Esophagus squamous epithelium (tissue), 5 donors: ENCODE measurements at regions not wholly inside any gene's neighbourhood (a gene's known extent, or its start where the extent isn't known, plus 50 kb on each side); places are given as distances from the start of the nearest gene placed in this dataset.
"Not testable (repeated sequence)": the region's sequence is repeated elsewhere in the genome, so short reads cannot be mapped to it uniquely, and the experiment has no call there.

Experiments
- DNase-seq: peaks from one replicate; lab custom pipeline; 2025; lab: John Stamatoyannopoulos, UW
- H3K27ac ChIP-seq, 4 donors: fragments of 200-600 bp; sonication (generic); one replicate each; pipeline ENCODE4 v1.5.1; 2016 to 2019; ENCODE audit warnings: mild to moderate bottlenecking in 1 of 4
- H3K27me3 ChIP-seq, 4 donors: fragments of 200-600 bp; sonication (generic); 1 replicate in 3 of 4; 2 replicates in 1 of 4; pipeline versions ENCODE4 v1.5.1 to v1.6.0; 2017 to 2021; ENCODE audit warnings: antibody characterized with exemption in 1 of 4
- H3K36me3 ChIP-seq, 3 donors: fragments of 200-600 bp; sonication (generic); one replicate each; pipeline ENCODE4 v1.5.1; 2016 to 2019
- H3K4me1 ChIP-seq, 3 donors: fragments of 200-600 bp; sonication (generic); one replicate each; pipeline ENCODE4 v1.5.1; 2017 to 2019
- H3K4me3 ChIP-seq, 4 donors: fragments of 200-600 bp; sonication (generic); 1 replicate in 3 of 4; 2 replicates in 1 of 4; pipeline ENCODE4 v1.5.1; 2016 to 2019; ENCODE audit warnings: mild to moderate bottlenecking in 2 of 4, moderate library complexity in 1 of 4
- H3K9me3 ChIP-seq, 3 donors: fragments of 200-600 bp; sonication (generic); one replicate each; pipeline ENCODE4 v1.5.1; 2016 to 2019
- CTCF ChIP-seq, 6 experiments: fragments of 450-650 bp in 4 of 6; fragments of 200-600 bp in 2 of 6; sonication (generic) in 2 of 6; IDR thresholded peaks; one replicate each; pipeline ENCODE4 v1.5.1; 2016 to 2019; ENCODE audit warnings: antibody characterized with exemption in 6 of 6, mild to moderate bottlenecking in 4 of 6, moderate library complexity in 4 of 6
- WGBS, 2 donors: methylation state at CpG; one replicate each; pipeline ENCODE4 v1.1.5; 2018; 5-methylcytosine and 5-hydroxymethylcytosine counted together
- intact Hi-C: fragments of 100-400 bp; cut with DNase I; formaldehyde crosslinking; loops from one replicate; pipeline ENCODE4 v1.15.0; 2022
- donor health status: DM: yes; HTN: yes; CAD: no.

GRCh38 chr15:34528055-34528754 lies 55.2 kb downstream of the GOLGA8B start:
- H3K4me3 ChIP-seq, H3K36me3 ChIP-seq, H3K9me3 ChIP-seq, DNase-seq, H3K27me3 ChIP-seq, intact Hi-C loops, H3K4me1 ChIP-seq, H3K27ac ChIP-seq: not testable (repeated sequence)
- WGBS, 2 donors = no CpG with 5 or more reads among the region's 20 CpGs

- H3K9me3 ChIP-seq, intact Hi-C loops, H3K4me1 ChIP-seq, H3K36me3 ChIP-seq, H3K27ac ChIP-seq, DNase-seq, H3K4me3 ChIP-seq, H3K27me3 ChIP-seq: not testable (repeated sequence)
- WGBS, 2 donors = no CpG with 5 or more reads among the region's 13 CpGs
These were observed 55.8 kb downstream of the GOLGA8B start for GRCh38 chr15:34527641-34528040.

- peak in 2 of 6 experiments; percentile 10 to 32 for TF ChIP-seq CTCF (IDR thresholded peaks at IDR 0.05)
- H3K4me3 ChIP-seq, intact Hi-C loops, H3K27me3 ChIP-seq, H3K9me3 ChIP-seq, H3K36me3 ChIP-seq, DNase-seq, H3K27ac ChIP-seq, H3K4me1 ChIP-seq: not testable (repeated sequence)
- WGBS, 2 donors = no CpG with 5 or more reads among the region's 12 CpGs
These were observed 59.6 kb downstream of the GOLGA8B start for GRCh38 chr15:34523849-34524248.

- H3K9me3 ChIP-seq, H3K4me1 ChIP-seq, H3K27me3 ChIP-seq, H3K4me3 ChIP-seq, H3K27ac ChIP-seq, H3K36me3 ChIP-seq, DNase-seq, intact Hi-C loops: not testable (repeated sequence)
- WGBS, 2 donors = 59% methylated on average over 3 of the region's 12 CpGs; no CpG with 5 or more reads in 1 of the 2 donors
These were observed 60.9 kb downstream of the GOLGA8B start for GRCh38 chr15:34522601-34523000.

GRCh38 chr15:34521802-34522485 lies 61.5 kb downstream of the GOLGA8B start:
- H3K27me3 ChIP-seq, intact Hi-C loops, H3K4me1 ChIP-seq, DNase-seq, H3K36me3 ChIP-seq, H3K27ac ChIP-seq, H3K4me3 ChIP-seq, H3K9me3 ChIP-seq: not testable (repeated sequence)
- WGBS, 2 donors = 80% methylated on average over 1 of the region's 10 CpGs; no CpG with 5 or more reads in 1 of the 2 donors

GRCh38 chr15:34520566-34520965 lies 62.9 kb downstream of the GOLGA8B start:
- Histone ChIP-seq H3K36me3 (no peaks in the 10 kb centered on the region), H3K4me1 (peaks cover 0 to 1% (median 0%) of the 10 kb centered on the region in 3 donors), H3K27me3 (peaks cover 0 to 7% (median 0%) of the 10 kb centered on the region in 4 donors), H3K4me3 (no peak overlapping the region), H3K27ac (no peak overlapping the region), H3K9me3 (no peaks in the 10 kb centered on the region)
- TF ChIP-seq CTCF (IDR thresholded peaks at IDR 0.05) = no peak
- whole genome bisulfite sequencing, 2 donors = 0 to 74% methylated on average over 1 to 3 of the region's 11 CpGs
- no peak for DNase-seq
- intact Hi-C loops = no loop called here

GRCh38 chr15:34520010-34520409 lies 63.4 kb downstream of the GOLGA8B start:
- DNase-seq, H3K27ac ChIP-seq, H3K9me3 ChIP-seq, H3K4me1 ChIP-seq, H3K27me3 ChIP-seq, intact Hi-C loops, H3K36me3 ChIP-seq, H3K4me3 ChIP-seq: not testable (repeated sequence)
- 83 to 84% methylated on average over 4 to 5 of the region's 7 CpGs for WGBS, 2 donors
